GM19238 (cell line): ENCODE measurements at regions not wholly inside any gene's neighbourhood (a gene's known extent, or its start where the extent isn't known, plus 50 kb on each side); places are given as distances from the start of the nearest gene placed in this dataset.

Experiments
- DNase-seq: peaks from one replicate; pipeline ENCODE4 v3.0.0; 2011; ENCODE audit warnings: low spot score; ENCODE audit not compliant: insufficient read length

DNA sequence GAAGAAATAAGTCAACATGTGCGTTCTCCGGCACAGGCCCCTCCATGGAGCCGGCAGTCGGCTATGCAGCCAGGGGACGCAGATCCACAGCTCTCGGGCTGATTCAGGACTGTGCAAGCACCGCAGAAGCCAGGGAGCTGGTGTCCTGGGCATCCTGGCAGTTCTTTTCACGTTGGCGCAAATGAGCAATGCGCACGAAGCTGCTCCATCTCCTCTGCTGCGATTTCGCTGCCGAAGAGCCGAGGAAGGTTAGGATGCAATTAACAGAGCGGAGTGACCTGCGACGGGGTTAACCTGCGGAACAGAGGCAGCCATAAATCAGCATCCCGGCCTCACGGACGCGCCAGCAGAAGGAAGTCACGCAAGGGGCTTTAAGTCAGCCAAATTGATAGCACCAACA, 107.1 kb upstream of the POU3F3 start:
- no peak for DNase-seq

DNA sequence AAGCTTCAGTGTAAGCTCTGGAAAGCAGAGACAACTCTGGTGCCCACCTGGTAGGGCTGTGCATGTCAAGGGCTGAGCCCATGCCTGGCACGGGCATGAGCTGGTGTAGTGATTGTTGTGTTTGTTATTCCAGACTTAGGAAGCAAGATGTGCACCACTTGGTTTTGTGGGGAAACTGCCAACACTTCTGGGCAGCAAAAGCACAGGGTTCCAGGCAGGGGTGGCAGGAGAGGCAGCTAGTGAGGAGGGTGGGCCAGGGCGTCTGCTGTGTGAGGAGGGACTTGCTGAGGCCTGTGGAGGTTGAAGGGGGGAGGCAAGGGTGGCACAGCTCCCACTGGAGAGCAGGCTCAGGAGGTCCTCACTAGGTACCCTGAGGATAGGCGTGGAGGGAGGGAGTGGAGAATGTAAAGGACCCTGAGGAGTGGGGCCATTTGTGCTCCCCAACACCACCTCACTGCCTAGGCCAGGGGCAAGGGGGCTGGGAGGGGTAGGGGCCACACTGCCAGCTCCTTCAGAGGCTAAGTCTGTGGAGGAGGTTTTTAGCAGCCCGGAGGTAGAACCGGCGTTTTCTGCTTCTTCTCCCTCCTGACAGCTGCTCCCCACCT, 104.0 kb upstream of the POU3F3 start:
- DNase-seq: no peak

DNA sequence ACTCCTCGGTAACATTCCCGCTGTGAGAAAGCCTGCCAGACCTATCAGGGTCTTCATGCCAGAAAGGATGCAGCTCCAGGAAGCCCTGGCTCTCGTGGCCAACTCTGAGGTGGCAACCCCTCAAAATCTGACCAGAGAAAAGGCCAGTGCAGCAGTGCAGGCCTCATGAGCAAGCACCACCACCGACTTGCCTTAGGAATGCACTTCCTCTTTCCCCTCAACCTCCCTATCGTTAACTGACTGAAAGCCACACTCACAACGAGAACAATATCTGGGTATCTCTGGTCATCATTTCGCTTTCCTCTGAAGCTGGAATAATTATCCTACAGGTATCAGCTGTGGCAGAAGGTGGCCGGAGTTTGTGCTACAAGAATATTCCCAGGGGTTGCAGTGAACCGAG, 101.4 kb upstream of the POU3F3 start:
- DNase-seq: no peak

DNA sequence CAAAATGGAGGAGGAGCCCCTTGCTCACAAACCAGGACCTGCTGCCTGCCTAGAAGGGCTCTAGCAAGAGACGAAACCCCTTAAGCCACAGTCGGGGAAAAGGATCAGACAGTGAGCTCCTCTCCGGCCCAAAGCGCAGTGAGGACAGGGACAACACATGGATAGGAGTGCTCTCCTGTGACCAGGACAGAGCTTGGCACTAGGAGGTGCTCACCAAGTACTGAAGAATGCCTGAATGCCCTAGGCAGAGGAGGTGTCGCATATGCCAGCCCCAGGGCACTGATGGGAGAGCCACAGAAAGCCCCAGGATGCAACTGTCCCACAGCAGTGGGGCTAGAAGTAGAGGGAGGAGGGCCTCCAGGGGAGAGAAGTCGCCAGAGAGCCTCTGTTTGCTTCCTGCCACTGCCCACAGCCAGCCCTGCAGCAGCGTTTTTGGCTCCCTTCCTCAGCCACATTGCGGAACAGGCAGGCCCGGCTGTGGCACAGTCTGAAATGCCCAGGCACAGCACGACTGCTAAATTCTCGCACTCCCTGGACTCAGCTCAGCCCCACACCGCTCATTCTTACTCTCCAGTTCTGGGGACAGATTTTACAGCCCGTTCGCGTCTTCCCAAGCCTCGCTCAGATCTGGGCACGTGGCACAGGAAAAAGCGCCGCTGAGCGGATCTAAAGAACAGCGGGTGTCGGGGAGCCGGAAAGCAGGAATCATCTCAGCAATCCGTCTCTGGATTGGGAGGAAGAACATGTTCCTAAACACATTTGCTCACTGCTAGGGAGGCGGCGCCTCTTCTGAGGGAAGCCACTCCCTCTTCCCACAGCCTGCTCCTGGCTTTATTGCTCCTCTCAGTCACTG, 98.7 kb upstream of the POU3F3 start:
- no peak for DNase-seq

DNA sequence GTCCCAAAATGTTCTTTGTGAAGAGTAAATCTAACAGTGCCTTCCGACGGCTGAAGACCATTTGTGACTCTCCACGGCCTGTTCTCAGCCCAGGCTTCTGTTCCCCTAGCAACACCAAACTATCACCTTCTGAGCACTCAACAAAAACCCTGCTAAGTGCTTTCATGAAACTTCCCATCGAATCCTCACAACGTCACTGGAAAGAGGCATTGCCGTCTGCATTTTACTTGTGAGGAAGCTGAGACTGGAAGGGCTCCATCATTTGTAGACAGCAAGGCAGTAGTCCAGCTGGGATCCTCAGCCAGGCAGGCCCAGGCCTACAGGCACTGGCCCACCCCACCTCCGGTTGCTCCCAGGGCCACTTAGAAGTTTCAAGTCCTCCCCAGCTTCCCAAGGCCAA, 97.8 kb upstream of the POU3F3 start:
- DNase-seq: no peak

DNA sequence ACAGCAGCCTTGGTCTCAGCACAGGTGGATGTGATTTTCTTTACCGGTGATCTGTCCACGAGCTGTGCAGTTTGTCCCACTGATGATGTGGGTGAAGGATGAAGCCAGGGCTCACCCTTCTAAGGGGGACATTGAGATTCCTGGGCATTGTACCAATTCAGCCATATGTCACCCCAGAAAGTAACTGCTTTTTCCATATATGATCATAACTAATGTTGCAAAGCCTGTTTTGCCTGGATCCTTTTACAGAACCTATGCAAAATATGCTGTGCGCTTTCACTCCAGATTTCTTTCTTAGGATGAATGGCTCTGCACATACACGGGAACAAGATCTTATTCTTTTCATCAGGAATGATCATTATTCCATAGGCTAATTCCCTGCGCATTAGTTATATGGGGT, 96.9 kb upstream of the POU3F3 start:
- no peak for DNase-seq

DNA sequence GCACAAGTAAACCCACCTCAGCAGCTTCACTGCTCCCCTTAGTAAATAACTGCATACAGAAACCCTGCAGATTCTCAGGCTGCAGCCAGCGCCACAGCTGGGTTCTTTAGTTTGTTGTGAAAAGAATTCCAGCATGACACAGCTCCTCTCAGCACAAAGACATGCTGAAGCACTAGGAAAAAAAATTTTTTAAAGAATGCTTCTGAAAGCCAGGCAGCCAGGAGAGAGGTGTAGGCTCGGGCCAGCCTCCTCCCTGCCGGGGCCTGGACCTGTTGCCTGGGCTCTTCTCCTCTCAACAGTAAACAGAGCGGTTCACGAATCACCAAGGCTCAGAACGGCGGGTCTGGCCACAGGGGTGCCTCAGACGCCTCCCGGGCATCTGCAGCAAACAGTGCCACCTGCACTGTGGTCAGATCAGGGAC, 95.7 kb upstream of the POU3F3 start:
- no peak for DNase-seq

DNA sequence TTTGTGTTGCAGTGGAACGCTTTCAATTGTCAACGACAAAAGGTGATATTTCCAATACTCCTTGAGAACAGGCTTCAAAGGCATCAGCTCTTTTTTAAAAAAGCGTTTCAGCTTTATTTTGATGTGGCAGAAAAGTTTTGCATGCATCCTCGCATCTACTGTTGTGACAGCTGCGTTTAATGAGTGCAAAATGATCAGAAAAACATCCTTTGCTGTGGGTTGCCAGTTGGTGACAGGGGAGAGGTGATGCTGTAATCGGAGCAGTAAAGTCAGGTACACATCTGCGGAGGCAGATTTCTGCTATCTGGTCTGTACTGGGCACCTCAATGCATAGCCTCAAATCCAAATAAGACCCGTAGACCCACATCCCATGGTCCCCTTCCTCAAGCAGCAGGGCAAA, 91.9 kb upstream of the POU3F3 start:
- no peak for DNase-seq

DNA sequence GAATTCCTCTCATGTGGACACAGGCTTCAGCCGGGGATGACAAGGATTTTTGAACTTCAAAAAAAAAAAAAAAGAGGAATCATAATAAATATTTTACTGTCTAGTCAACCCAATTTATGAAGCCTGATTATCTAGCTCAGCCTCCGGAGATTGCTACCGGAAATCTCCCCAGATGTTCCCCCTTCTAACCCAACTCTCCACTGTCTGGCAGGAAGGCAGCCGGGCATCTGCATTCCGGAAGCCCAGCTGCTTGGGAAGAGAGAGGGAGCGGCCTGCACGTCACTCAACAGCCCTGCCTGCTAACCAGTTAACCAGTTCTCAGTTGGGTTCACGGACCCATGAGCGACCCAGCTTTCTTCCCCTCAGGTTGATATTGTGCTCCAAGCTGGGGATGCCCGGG, 87.2 kb upstream of the POU3F3 start:
- DNase-seq: no peak

DNA sequence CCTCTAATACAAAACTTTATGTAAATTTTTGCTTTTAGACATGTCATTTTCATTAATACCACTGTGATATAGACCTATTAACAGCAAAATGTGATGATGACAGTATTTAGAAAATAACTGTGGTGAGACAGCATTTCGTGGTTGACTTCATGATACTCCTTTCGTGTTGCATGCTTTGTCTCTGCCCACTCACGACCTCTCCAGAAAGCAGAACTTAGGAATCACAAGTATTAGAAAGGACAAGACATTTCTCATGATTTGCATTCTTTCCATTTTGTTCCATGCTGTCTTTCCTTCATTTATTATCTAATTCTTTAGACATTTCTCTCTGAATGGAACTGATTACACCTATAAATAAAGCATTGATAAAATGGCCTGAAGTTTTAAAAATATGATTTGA, 85.2 kb upstream of the POU3F3 start:
- DNase-seq: no peak

DNA sequence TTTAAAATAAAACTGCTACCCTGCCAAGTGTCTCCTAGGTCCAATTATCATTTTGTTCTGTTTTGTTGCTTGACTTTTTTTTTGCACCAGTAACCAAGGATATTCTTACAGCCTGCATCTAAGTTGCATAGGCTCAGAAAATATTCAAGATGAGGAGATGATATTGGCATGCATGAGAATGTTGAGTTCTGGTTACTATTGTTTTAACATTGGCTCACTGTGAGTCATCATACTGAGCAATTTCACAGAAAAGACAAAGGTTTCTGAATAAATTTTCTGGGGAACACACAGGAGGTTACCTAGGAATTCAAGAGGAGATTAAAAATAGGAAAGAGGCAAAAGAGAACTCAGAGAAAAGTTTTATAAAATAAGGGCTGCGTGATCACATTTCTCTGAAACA, 84.8 kb upstream of the POU3F3 start:
- no peak for DNase-seq

DNA sequence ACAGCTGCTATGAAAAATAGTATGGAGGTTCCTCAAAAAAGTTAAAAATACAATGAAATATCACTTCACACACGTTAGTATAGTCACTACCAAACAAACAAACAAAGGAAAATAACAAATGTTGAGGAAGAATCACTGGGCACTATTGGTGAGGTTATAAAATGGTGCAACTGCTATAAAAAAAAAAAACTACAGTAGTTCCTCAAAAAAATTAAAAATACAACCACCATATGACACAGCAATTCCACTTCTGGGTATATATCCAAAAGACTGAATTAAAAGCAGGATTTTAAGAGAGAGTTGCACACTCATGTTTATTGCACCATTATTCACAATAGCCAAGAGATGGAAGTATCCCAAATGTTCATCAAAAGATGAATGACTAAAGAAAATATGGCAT, 80.9 kb upstream of the POU3F3 start:
- DNase-seq: no peak

DNA sequence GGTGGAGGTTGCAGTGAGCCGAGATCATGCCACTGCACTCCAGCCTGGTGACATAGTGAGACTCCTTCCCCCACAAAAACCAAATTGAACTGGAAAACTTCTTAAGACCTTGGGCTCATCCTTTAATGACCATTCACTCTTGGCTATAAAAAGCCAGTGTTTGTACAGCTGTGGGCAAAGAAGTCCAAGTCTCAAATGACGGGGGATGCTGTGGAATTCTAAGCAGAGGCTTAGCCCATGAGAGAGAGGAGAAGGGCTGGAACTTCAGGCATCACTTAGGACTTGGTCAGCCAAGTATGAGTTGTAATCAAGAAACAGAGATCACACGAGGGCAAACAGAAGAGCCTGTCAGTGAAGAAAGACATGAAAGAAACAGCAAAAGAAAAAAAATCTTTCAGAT, 79.3 kb upstream of the POU3F3 start:
- no peak for DNase-seq

DNA sequence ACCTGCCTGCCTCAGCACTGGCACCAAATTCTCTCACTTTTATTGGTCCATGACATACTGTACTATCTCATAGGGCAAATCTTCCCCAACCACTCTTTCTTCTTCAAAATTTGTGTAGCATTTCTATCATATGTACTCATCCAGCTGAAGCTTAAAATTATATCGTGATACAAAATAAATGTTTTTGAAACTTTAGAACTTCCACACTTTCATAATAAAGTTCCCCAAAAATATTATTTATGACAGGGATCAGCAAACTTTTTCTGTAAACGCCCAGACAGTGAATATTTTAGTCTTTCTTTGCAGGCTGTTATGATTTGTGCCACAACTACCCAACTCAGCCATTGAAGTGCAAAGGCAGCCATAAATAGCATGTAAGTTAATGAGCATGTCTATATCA, 76.2 kb upstream of the POU3F3 start:
- no peak for DNase-seq

DNA sequence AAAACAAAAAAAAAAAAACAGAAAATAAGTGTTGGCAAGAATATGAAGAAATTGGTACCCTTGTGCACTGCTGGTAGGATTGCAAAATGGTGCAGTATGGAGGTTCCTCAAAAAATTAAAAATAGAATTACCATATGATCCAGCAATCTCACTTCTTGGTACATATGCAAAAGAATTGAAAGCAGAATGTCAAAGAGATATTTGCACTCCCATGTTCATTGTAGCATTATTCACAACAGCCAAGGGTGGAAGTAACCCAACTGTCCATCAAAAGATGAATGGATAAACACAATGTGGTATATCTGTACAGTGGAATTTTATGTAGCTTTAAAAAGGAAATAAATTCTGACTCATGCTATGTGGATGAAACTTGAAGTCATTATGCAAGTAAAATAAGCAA, 72.8 kb upstream of the POU3F3 start:
- DNase-seq: no peak

DNA sequence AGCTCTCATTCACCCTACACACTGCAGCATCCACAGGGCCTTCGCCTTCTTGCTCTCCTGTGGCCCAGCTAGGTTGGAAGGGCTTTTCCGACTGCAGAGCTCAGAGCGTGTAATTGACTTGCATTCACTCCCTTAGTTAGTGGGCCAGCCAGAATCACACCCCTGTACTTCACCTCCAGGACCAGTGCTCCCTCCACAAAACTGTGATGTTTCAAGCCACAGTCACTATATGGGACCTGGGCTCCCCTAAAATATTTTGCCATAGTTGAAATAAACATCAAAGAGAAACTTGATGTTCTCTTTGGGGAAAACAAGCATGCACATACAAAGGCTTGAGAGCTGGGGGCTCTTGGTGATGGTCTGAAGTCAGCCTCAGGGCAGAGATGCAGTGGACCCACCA, 69.7 kb upstream of the POU3F3 start:
- DNase-seq: no peak

DNA sequence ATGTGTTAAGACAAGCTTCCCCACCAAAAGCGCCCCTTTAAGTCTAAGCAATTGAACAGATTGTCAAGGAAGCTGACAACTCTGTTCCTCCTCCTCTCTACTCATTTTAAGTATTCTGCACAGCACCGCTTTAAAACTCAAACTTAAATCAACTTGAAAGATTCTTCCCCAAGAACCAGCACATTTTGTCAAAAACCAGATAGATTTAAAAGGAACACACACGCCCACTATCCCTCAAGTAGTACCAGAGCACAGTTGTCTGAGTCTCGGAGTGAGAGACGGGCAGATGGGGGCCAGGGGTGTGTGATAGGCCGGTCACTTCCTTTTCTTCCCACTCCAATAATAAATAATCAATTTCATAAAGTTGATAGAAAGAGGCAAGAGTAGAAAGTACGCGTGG, 67.7 kb upstream of the POU3F3 start:
- DNase-seq: no peak

DNA sequence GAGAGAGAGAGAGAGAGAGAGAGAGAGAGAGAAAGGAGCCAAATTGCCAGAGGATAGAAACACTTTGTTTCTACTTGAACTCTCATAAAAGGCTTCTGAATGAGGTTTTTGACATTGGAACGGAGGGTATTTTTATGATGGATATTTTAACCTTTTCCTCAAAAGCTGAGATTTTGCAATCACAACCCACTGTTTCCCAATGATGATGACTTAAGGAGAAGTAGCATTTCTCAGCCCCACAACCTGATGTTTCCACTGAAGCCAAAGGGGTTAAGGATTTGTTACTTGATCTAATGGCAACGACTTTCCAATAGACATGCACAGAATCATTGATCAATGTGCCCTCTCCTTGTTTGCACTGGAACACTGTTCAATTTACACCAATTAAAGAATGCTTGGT, 67.1 kb upstream of the POU3F3 start:
- DNase-seq: no peak

DNA sequence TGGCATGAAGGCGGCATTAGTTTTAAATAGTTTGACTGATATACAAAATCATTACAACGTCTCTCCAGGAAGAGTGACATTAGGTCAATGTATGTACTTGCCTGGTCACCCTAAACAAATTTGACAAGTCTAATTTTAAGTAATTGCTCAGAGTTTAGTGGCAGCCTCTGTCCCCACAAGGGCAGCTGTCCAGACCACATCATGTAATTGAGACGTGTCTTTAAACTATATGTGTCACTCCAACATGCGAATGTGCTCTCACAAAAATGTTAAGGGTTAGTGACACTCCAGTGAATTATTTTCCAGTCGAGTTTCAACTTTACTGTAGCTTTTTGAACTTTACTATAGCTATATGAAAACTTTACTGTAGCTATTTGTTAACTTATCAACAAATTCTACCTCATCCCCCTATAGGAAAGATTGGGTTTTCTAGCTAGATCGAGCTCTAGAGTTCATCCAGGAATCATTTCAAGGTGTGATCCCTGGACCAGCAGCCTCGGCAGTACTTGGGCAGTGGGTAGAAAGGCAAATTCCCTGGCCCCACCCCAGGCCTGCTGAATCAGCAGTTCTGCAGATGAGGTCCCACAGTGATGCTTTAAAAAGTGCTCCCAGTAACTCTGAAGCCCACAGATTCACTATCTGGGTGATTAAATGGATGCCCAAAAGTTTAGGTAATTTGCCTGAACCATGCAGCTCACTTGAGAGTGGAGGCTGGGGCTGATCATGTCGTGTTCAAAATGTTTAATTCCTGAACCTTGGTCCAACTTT, 66.4 kb upstream of the POU3F3 start:
- no peak for DNase-seq

DNA sequence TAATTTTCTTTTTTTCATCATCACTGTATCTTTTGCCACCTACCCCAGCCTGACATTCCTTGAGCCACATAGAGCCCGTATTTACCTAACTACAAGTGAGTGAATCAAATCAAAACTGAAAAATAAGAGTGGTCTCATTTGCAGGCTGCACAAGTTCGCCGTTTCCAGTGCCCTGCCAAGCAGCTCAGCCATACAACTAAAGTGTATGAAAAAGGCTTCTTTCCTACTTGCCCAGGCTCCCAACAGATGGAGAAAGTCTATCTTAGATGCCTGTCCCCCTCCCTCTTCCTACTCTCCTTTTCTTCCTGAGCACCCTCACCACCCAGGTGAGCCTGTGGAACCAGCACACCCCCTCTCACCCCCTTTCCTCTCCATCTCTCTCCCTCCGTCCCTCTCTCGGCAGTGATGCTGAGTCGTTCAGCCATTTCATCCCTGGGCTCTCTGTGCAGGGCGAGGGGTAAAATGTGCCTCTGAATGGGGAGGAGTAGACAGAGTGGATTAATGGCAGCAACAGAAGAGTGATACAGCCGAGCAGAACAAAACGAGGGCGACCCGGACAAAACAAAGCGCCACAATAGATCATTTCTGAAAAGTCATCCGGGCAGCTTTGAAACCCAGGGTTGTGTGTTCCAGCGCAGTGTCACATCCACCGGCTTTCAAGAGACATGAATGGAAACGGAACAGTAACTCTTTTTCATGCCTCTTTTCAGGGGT, 65.0 kb upstream of the POU3F3 start:
- DNase-seq: no peak

DNA sequence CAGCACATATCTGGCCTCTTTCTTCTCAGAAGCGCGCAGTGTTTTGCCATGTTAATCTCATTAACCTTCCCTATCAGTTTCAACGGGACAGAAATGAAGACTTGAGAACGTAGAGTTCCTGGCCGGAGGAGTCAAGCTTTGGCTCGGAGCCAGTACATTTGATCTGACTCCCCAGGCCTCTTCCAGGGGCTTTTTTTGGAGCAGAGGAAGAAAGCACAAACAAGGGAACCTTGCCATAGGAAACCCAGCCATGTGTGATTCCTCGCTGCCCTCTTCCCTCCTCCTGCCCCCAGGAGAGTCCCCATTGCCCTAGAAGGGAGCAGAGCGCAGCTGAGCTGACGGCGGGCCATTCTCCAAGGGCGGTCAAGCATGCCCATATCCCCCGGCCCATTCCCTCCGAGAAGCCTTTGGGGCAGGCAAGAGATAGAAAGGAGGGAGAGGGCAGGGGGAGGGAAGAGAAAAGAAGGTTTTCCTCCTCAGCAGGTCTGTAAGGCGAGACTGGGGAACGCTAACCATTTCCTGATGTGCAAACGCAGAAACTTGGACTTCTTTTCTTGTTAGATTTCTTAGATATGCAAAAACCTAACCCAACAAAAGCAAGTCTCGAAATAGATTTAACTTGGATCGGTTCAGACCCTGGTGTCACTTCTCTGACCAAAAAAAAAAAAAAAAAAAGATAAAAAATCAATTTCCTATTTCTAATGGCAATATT, 63.7 kb upstream of the POU3F3 start:
- DNase-seq: no peak
